GM21723 (cell line): ENCODE measurements at regions not wholly inside any gene's neighbourhood (a gene's known extent, or its start where the extent isn't known, plus 50 kb on each side); places are given as distances from the start of the nearest gene placed in this dataset.

Experiments used
- ATAC-seq: cut with Tn5 transposase; IDR thresholded peaks from one replicate; pipeline ENCODE4 v1.9.1; 2021; ENCODE audit warnings: mild to moderate bottlenecking, moderate library complexity; ENCODE audit not compliant: unreplicated experiment

GRCh38 chr5:54370982-54371381 lies 60.6 kb upstream of the ARL15 start:
- no peak for ATAC-seq

- no peak for ATAC-seq
These were observed 57.5 kb upstream of the ARL15 start for GRCh38 chr5:54367844-54368243.

- ATAC-seq, result no peak
These were observed 56.3 kb upstream of the ARL15 start for GRCh38 chr5:54366707-54367106.

DNA sequence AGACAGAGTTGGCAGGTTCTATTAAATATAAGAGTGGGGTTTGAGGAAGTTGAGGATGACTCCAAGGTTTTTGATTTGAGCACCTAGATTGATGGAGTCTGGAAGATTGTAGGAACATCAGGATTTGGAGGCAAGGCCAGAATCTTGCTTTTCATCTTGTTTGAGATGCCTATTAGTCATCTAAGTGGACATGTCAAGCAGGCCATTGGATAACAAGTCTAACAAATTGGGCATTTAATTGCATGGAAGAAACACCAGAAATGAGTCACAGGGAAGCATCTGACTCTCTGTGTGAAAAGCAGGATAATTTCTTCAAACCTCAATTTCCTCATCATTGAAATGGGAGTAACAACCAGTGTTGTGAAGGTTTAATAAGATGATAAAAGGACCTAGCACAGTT lies 53.3 kb upstream of the ARL15 start:
- no peak for ATAC-seq

DNA sequence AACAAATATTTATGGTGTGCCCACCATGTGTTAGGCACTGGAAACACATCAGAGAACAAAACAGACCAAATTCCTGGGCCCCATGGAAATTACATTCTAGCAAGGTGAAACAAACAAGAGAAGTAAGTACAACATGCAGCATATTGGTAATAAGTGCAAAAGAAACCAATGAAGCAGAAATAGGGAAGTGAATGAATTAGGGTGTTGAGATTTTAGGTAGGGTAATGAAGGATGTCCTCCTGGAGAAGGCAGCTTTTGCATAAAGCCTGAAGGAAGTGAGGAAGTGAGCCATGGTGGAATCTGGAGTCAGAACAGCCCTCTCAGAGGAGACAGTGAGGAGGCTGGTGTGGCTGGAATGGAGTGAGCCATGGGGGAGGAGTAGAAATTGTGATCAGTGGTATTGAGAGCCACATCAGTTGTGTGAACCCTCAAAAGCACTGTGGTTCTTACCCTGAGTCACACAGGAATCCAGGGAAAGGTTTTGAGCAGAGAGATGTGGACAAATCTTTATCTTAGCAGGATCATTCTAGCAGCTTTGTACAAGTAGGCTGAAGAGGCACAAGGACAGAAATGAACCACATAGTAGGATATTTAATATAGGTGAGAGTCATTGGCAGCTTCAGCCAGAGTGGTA lies 52.7 kb upstream of the ARL15 start:
- no peak for ATAC-seq

DNA sequence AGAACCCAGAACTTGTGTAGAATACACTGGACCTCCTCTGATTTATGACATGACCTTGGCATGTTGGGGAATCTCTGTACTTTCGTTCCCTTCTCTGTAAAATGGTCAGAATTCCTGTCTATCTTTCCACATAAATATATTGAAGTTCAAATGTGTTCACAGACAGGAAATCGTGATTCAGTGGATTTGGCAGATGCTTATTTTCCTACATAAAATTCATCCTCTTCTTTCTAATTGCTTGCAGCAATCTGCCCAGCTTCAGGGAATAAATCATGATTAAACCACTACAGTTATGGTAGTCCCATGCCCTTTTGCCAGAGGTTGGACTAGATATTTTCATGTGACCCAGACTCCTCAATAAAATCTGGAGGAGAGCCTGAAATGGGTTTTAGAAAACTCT lies 52.1 kb upstream of the ARL15 start:
- no peak for ATAC-seq

DNA sequence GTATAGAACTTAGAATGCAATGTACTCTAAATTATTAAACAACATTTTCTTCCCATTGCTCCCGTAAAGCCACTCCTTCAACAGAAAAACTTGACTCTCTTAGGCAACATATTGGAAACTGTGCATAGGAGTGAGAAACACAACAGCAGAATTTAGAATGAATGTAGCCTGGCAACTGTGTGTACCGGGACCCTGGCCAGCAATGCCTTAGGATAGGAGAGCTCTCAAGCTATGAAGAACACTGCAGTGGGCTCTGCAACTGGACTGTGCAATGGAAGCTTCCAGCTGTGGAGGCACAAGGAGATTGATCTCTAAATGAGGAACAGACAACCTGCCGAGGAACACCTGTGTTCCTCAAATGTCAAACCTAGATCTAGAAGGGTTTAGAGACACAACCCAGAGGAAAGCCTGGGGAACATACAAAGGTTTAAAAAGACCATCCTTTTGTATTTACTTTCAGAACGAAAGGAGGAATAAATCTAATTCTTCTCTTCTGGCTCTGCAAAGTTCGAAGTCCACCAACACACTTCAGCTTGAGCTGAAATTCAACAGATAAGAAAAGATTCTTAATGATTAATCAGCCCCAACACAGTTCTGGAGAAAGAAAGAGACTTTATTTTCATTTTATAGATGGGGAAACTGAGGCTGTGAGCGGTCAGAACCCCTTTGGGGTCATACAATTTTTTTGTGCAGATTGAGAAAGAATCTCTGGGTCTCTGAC lies 51.5 kb upstream of the ARL15 start:
- no peak for ATAC-seq

- ATAC-seq, result no peak
These were observed 50.7 kb upstream of the ARL15 start for GRCh38 chr5:54360925-54361662.
